Globus pallidus (tissue), 1 donor: ENCODE measurements at regions not wholly inside any gene's neighbourhood (a gene's known extent, or its start where the extent isn't known, plus 50 kb on each side); places are given as distances from the start of the nearest gene placed in this dataset.

ENCODE experiments used
- DNase-seq: peaks from one replicate; pipeline ENCODE4 v3.0.0-alpha.2; 2015; ENCODE audit warnings: low spot score

GRCh38 chr3:113096188-113096892 lies 105.6 kb downstream of the GTPBP8 start:
- DNase-seq = no peak

GRCh38 chr3:113097960-113098447 lies 107.2 kb downstream of the GTPBP8 start:
- DNase-seq = no peak

GRCh38 chr3:113100063-113100462 lies 109.3 kb downstream of the GTPBP8 start:
- DNase-seq = no peak

- DNase-seq = no peak
These were observed 107.8 kb upstream of the BOC start for GRCh38 chr3:113103588-113103987.

GRCh38 chr3:113104357-113105092 lies 106.8 kb upstream of the BOC start:
- no peak for DNase-seq

- DNase-seq = peak; percentile 57
These were observed 106.3 kb upstream of the BOC start for GRCh38 chr3:113105093-113105449.

GRCh38 chr3:113105966-113106660 lies 105.2 kb upstream of the BOC start:
- DNase-seq = no peak

- no peak for DNase-seq
These were observed 101.1 kb upstream of the BOC start for GRCh38 chr3:113110267-113110666.

- DNase-seq = no peak
These were observed 100.2 kb upstream of the BOC start for GRCh38 chr3:113111011-113111707.

- no peak for DNase-seq
These were observed 98.0 kb upstream of the BOC start for GRCh38 chr3:113113361-113113760.

- no peak for DNase-seq
These were observed 93.7 kb upstream of the BOC start for GRCh38 chr3:113117511-113118234.

GRCh38 chr3:113118336-113118735 lies 93.0 kb upstream of the BOC start:
- no peak for DNase-seq

- DNase-seq = no peak
These were observed 87.0 kb upstream of the BOC start for GRCh38 chr3:113124256-113124830.

GRCh38 chr3:113125951-113126350 lies 85.4 kb upstream of the BOC start:
- DNase-seq = no peak

GRCh38 chr3:113128386-113129015 lies 82.9 kb upstream of the BOC start:
- no peak for DNase-seq

GRCh38 chr3:113129168-113129567 lies 82.2 kb upstream of the BOC start:
- no peak for DNase-seq

- DNase-seq = no peak
These were observed 78.8 kb upstream of the BOC start for GRCh38 chr3:113132571-113132996.

GRCh38 chr3:113133140-113133539 lies 78.2 kb upstream of the BOC start:
- DNase-seq = no peak

- DNase-seq = peak; percentile 7
These were observed 75.3 kb upstream of the BOC start for GRCh38 chr3:113136071-113136470.

GRCh38 chr3:113136544-113136943 lies 74.8 kb upstream of the BOC start:
- DNase-seq = no peak
